HG03103 (cell line): ENCODE measurements at regions not wholly inside any gene's neighbourhood (a gene's known extent, or its start where the extent isn't known, plus 50 kb on each side); places are given as distances from the start of the nearest gene placed in this dataset.

ENCODE experiments used
- ATAC-seq: cut with Tn5 transposase; IDR thresholded peaks from one replicate; pipeline ENCODE4 v1.9.1; 2021; ENCODE audit warnings: low read depth; ENCODE audit not compliant: unreplicated experiment

- ATAC-seq: no peak
Observed at GRCh38 chr3:82055792-82056191, 294.3 kb upstream of the GBE1 start.

DNA sequence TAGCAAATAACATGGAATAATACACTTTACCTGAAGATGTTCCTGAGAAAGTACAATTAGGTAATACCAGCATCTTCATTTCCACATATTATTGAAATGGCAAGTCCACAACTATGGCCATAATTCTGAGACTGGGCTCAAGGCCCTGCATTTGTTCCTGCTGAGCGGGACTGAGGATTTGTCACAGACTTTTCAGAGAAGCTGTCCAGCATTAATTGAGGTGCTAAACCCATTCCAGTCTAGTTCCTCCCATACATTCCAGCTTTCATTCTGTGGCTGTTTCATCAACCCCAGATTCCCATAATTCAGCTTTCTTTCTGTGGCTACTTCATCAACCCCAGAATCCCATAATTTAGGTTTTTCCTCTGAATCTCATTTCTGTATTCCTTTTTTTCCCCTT lies 293.4 kb upstream of the GBE1 start:
- no peak for ATAC-seq

DNA sequence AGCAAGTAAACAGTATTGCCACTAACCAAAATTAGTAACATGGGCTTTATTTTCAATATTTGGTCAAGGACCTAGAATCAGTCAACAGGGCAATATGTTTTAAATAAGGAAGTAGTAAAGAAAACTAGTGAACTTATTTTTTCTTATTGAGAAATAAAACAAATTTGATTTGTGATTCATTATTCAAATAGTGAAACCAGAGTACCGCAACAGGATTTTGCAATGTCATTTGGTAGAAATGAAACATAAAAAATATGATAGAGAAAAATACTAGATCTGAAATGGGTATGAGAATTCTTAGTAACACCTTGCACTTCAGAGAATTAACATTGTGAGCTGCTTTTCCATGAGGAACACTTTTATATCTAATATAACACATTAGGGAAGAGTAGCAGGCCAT lies 291.8 kb upstream of the GBE1 start:
- ATAC-seq: no peak

- ATAC-seq: no peak
Observed at GRCh38 chr3:82050382-82050781, 288.9 kb upstream of the GBE1 start.

GRCh38 chr3:82048711-82049110 lies 287.3 kb upstream of the GBE1 start:
- no peak for ATAC-seq

DNA sequence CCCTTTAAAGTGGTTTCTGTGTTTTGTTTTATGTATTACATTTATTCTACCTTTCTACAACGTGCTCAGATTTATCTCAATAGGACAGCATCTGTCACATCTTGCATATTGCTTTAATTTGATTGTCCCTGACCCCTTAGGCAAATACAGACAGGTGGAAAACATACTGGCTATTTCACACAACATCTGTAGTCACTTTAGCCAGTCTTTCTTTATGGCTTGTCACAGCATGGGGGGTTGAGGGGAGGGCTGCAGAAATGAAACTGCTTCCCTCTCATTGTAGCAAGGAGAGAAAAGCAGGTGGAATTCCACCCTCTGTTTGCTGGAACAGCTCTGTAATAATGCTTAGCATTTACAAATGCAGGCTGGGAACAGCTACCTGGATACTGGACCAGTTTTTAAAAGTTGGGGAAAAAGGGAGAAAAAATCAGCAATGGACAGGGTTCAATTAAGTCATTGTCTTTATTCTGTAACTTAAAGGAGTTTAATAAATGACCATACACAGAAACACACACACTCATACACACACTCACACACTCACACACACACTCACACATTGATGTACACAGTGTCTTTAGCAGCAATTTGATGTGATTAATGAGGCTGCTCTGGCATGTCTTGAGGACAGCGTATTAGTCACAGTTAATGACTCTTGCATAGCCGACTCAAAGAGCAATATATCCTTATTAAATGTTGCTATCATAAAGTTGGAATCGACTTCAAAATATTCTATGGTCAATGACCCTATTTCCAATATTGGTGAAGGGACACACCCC lies 283.7 kb upstream of the GBE1 start:
- no peak for ATAC-seq

- ATAC-seq: no peak
Observed at GRCh38 chr3:82038556-82038955, 277.1 kb upstream of the GBE1 start.

DNA sequence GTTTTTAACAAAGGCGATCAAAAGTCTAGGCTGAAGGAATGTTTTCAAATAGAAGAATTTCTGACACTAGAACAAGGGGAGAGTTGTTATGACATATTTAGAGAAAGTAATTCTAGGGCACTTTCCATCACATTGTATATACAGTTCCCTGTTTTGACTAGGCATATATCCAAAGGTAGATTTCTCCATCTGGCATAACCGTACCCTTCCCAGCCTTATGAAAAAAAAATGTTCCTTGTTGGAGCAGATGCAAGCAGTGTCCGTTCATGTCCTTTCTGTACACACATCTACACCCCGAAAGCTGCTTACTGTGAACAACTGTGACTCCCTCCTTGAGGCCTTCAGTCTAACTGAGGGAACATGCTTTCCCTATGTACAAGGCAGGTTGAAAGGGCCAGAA lies 271.7 kb upstream of the GBE1 start:
- ATAC-seq: no peak

DNA sequence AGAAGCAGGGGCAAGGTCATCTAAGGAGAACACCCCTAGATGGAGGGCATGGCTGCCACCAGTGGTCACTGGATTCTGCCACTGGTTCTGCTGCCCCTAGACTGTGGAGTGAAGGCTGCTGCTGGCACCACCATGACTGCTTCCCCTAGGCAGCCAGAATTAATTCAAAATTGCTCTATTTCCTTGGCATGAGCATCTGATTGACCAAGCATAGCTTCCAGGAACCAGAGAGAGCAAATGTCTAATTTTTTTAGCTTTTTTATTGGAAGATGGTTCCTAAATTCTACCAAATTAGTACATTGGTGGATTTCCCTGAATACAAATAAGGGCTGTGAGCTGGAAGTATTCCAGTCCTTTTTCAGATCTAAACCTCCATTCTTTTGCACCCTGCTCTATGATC lies 270.2 kb upstream of the GBE1 start:
- no peak for ATAC-seq

DNA sequence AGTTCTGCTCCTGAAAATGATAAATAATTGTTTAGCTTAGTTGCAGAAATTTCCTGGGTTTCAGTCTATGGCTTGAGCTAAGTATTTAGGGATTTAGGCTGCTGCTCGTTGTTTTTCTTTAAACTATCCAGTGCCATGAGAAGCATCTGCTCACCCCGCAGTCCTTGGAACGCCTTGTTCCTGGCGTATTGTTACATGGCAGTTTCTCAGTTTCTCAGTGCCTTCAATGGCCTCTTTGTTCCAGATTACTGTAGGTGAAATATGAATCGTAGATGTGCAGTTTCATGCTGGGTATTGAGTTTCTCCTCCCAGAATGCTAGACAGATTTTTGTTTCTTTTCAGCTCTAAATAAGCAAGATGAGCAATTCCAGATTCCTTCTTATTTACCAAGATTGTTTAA lies 269.5 kb upstream of the GBE1 start:
- no peak for ATAC-seq

- no peak for ATAC-seq
Observed at GRCh38 chr3:82022836-82023235, 261.4 kb upstream of the GBE1 start.

GRCh38 chr3:82020282-82020681 lies 258.8 kb upstream of the GBE1 start:
- ATAC-seq: no peak

DNA sequence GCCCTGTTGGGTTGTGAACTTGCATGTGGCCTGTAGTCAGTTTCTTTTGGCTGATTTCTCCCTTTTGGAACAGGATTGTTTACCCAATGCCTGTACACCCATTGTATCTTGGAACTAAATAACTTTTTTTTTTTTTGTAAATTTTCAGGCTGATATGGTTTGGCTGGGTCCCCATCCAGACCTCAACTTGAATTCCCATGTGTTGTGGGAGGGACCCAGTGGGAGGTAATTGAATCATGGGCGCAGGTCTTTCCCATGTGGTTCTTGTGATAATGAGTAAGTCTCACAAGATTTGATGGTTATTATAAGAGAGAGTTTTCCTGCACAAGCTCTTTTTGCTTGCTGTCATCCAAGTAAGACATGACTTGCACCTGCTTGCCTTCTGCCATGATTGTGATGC lies 253.8 kb upstream of the GBE1 start:
- ATAC-seq: no peak

DNA sequence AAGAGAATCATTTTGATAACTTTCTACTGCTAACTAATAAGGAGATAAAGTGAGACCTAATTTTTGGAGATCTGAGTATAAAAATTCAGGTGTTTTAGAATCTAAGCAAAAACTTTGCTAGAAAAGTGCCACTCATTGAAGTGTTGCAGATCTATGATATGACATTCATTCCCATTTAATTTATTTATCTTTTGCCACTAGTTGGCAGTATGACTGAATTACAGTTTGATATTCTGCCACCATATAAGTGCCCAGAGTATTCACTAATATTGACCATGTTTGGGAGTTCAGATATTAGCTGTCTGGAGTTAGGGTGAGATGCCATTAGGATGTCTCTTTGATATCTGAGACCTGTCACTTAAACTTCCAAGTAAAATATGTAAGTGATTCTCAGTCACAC lies 251.3 kb upstream of the GBE1 start:
- ATAC-seq: no peak

- no peak for ATAC-seq
Observed at GRCh38 chr3:82011336-82011735, 249.9 kb upstream of the GBE1 start.

- ATAC-seq: no peak
Observed at GRCh38 chr3:82005266-82005665, 243.8 kb upstream of the GBE1 start.

- no peak for ATAC-seq
Observed at GRCh38 chr3:82004266-82004665, 242.8 kb upstream of the GBE1 start.

GRCh38 chr3:82002986-82003642 lies 241.7 kb upstream of the GBE1 start:
- peak; percentile 43 for ATAC-seq

- ATAC-seq: no peak
Observed at GRCh38 chr3:82002491-82002890, 241.0 kb upstream of the GBE1 start.

DNA sequence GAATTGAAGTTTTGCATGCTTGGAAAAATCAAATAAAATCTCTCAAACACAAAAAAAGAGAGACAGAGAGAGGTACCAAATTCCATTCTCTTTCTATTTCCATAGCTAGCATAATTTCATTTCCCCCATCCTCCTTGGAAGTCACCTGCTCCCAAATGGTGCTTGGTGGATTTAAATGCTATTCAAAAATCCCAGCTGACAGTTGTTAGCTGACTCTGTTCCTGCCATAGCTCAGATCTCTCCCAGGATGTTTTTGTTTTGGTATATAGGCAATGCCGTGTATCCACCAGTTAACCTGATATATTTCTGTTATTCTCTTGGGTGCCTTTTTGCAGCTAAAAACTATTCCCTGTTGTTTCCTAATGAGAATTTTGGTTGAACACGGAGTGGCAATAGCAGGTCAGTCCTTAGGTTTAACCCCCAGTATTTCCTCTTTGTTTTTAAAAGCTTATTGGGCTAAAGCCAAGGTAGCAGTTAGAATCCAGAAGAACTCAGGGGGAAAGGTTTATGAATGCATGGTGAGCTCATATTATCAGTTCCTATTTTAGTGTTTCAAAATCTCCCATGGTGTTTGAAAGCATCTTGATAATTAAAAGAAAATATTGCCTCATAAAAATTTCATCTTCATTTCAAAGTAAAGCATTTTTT lies 240.0 kb upstream of the GBE1 start:
- no peak for ATAC-seq

- no peak for ATAC-seq
Observed at GRCh38 chr3:82000773-82001172, 239.3 kb upstream of the GBE1 start.

DNA sequence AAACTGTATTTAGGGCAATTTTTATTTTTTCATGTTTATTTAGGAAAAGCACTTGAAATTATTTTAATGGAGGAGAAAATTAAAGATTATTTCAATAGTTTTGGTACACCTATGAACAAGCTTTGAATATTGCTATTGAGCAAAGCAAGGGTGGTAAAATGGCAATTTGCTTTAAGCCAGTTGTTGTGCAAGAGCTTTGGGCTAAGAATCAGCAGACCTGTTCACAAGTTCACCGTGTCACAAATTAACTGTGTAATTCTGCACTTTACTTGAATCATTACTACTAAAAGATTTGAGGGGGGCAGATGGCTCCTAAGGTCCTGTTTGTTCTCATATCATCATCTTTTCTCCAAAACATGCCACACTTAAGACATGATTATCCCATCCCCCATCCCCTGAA lies 238.9 kb upstream of the GBE1 start:
- no peak for ATAC-seq
